Endothelial cell of umbilical vein (primary cell): ENCODE measurements at regions not wholly inside any gene's neighbourhood (a gene's known extent, or its start where the extent isn't known, plus 50 kb on each side); places are given as distances from the start of the nearest gene placed in this dataset.

ENCODE experiments used
- BruUV-seq: library from RNA; stranded (reverse); fragments of 400-500 nt; replicated peaks from 2 replicates; lab custom pipeline; 2021; lab: Mats Ljungman, UMichigan
- CTCF ChIA-PET: fragments of 300-600, 350-600 bp; sonication (Branson Sonifier 250); formaldehyde crosslinking; loops from one replicate; lab custom pipeline; 2021; ENCODE audit warnings: antibody characterized with exemption, inconsistent platforms; lab: Charles Lee
- POLR2A ChIA-PET: fragments of 300-600, 350-600 bp; sonication (Branson Sonifier 250); formaldehyde crosslinking; loops from one replicate; lab custom pipeline; 2021; ENCODE audit warnings: antibody characterized with exemption, inconsistent platforms; lab: Charles Lee
- DNase-seq: peaks from one replicate; pipeline ENCODE4 v3.0.0-alpha.2; 2011; ENCODE audit warnings: low read depth, low spot score
- FAIRE-seq: peaks from 2 replicates; lab custom pipeline; 2011; peaks lifted over from hg19 to GRCh38; lab: Jason Lieb, UNC
- H2AFZ ChIP-seq: 2 replicates; pipeline ENCODE4 v1.6.0; 2012; ENCODE audit warnings: low read depth, low read length, control low read depth, inconsistent platforms
- H3K27ac ChIP-seq: 2 replicates; pipeline ENCODE4 v1.5.1; 2011; ENCODE audit warnings: low read depth, mild to moderate bottlenecking, control low read depth, low read length, moderate library complexity; ENCODE audit not compliant: insufficient read depth
- H3K27me3 ChIP-seq, 2 experiments: 2 replicates each; pipeline versions ENCODE4 v1.6.0 to v1.6.1; 2011; ENCODE audit warnings: low read length in 2 of 2, mixed read lengths in 1 of 2; ENCODE audit not compliant: control insufficient read depth in 2 of 2, insufficient read depth in 2 of 2
- H3K36me3 ChIP-seq, 2 experiments: 2 replicates in 1 of 2; 3 replicates in 1 of 2; pipeline ENCODE4 v1.5.1; 2011; ENCODE audit warnings: low read length in 2 of 2, mild to moderate bottlenecking in 1 of 2, moderate library complexity in 1 of 2; ENCODE audit not compliant: control insufficient read depth in 2 of 2, insufficient read depth in 2 of 2; ENCODE audit errors: extremely low read depth in 1 of 2
- H3K4me1 ChIP-seq: 3 replicates; pipeline ENCODE4 v1.5.1; 2011; ENCODE audit warnings: mild to moderate bottlenecking, low read length; ENCODE audit not compliant: control insufficient read depth, insufficient read depth; ENCODE audit errors: extremely low read depth
- H3K4me2 ChIP-seq: 2 replicates; pipeline ENCODE4 v1.6.1; 2011; ENCODE audit warnings: low read length, control low read depth, mixed read lengths; ENCODE audit not compliant: insufficient read depth
- H3K4me3 ChIP-seq, 3 experiments: fragments of 200-600 bp in 1 of 3; sonication (generic), shearing (Covaris generic) in 1 of 3; replicated peaks in 1 of 3; 2 replicates each; pipeline ENCODE4 v1.5.1; 2011 to 2016; ENCODE audit warnings: control low read depth in 3 of 3, low read length in 3 of 3, mild to moderate bottlenecking in 2 of 3, inconsistent platforms in 1 of 3, low read depth in 1 of 3, moderate library complexity in 1 of 3; ENCODE audit not compliant: insufficient read depth in 1 of 3
- H3K79me2 ChIP-seq: 2 replicates; pipeline ENCODE4 v1.6.0; 2012; ENCODE audit warnings: low read length, inconsistent platforms; ENCODE audit not compliant: control insufficient read depth, insufficient read depth
- H3K9ac ChIP-seq: replicated peaks from 2 replicates; pipeline ENCODE3; 2011; ENCODE audit warnings: low read length, control low read depth; ENCODE audit not compliant: insufficient read depth; ENCODE audit errors: extremely low read depth
- H3K9me1 ChIP-seq: replicated peaks from 3 replicates; pipeline ENCODE4 v1.6.0; 2011; ENCODE audit warnings: mild to moderate bottlenecking, low read length; ENCODE audit not compliant: control insufficient read depth, insufficient read depth; ENCODE audit errors: extremely low read depth
- H3K9me3 ChIP-seq: replicated peaks from 2 replicates; pipeline ENCODE4 v1.5.1; 2012; ENCODE audit warnings: low read length, inconsistent platforms; ENCODE audit not compliant: control insufficient read depth, insufficient read depth
- H4K20me1 ChIP-seq: replicated peaks from 2 replicates; pipeline ENCODE3; 2011; ENCODE audit warnings: mild to moderate bottlenecking, low read length; ENCODE audit not compliant: control insufficient read depth, insufficient read depth; ENCODE audit errors: extremely low read depth
- CTCF ChIP-seq, 2 donors: IDR thresholded peaks; 1 replicate in 1 of 2; 2 replicates in 1 of 2; pipeline ENCODE4 v1.5.1; 2011; ENCODE audit warnings: low read length in 2 of 2, mild to moderate bottlenecking in 2 of 2, moderate library complexity in 2 of 2, control low read depth in 1 of 2, inconsistent platforms in 1 of 2, low read depth in 1 of 2; ENCODE audit not compliant: insufficient read depth in 1 of 2; ENCODE audit errors: extremely low read depth in 1 of 2
- EZH2 ChIP-seq: IDR thresholded peaks from 2 replicates; pipeline ENCODE4 v1.6.1; 2012; ENCODE audit warnings: borderline replicate concordance, low read depth, mild to moderate bottlenecking, moderate library complexity, low read length, inconsistent platforms; ENCODE audit not compliant: severe bottlenecking
- FOS ChIP-seq: IDR thresholded peaks from 2 replicates; pipeline ENCODE4 v1.6.1; 2011; ENCODE audit warnings: mild to moderate bottlenecking, low read length, moderate library complexity, borderline replicate concordance; ENCODE audit not compliant: insufficient read depth
- GATA2 ChIP-seq: IDR thresholded peaks from 2 replicates; pipeline ENCODE4 v1.7.0; 2011; ENCODE audit warnings: low read depth, mild to moderate bottlenecking, moderate library complexity, mixed read lengths, low read length; ENCODE audit not compliant: insufficient read length, insufficient read depth
- JUN ChIP-seq: IDR thresholded peaks from 2 replicates; pipeline ENCODE4 v1.6.1; 2011; ENCODE audit warnings: borderline replicate concordance, low read depth; ENCODE audit not compliant: insufficient read length, insufficient read depth
- MAX ChIP-seq: IDR thresholded peaks from 2 replicates; pipeline ENCODE4 v1.6.1; 2011; ENCODE audit not compliant: insufficient read depth, insufficient read length
- MYC ChIP-seq: IDR thresholded peaks from one replicate; pipeline ENCODE4 v1.6.1; 2011; ENCODE audit warnings: mild to moderate bottlenecking, low read depth, low read length
- POLR2A ChIP-seq: IDR thresholded peaks from 2 replicates; pipeline ENCODE4 v1.6.1; 2012; ENCODE audit warnings: low read depth, mild to moderate bottlenecking, control low read depth, low read length
- POLR2AphosphoS5 ChIP-seq: IDR thresholded peaks from 2 replicates; pipeline ENCODE4 v1.6.1; 2012; ENCODE audit warnings: low read depth, mild to moderate bottlenecking, control low read depth, low read length, moderate library complexity; ENCODE audit not compliant: insufficient read depth
- dilution Hi-C: fragments of 300-500 bp; cut with MboI; formaldehyde crosslinking; loops from one replicate; pipeline ENCODE4 v1.15.0; 2019; ENCODE audit warnings: low sequenced_read_pairs; ENCODE audit not compliant: extremely low pct_ligation_motif_present
- intact Hi-C: fragments of 100-400 bp; cut with micrococcal nuclease; formaldehyde crosslinking; loops from one replicate; pipeline ENCODE4 v1.10.0; 2022

- H3K27me3 ChIP-seq: no peaks in the 10 kb centered on the region
- POLR2A ChIA-PET: no interaction called here
- no peak overlapping the region for H2AFZ ChIP-seq
- no peaks in the 10 kb centered on the region for H3K79me2 ChIP-seq
- H3K4me2 ChIP-seq: no peak overlapping the region
- no peak overlapping the region for H3K9ac ChIP-seq
- no peaks in the 10 kb centered on the region for H3K36me3 ChIP-seq
- H3K27ac ChIP-seq: no peak overlapping the region
- no peak overlapping the region for H3K4me3 ChIP-seq
- DNase-seq (no peak), FAIRE-seq (no peak)
- CTCF ChIA-PET: interaction anchor here (1.3 to 1.5 kb wide), 2 partner anchors 172 to 354 kb away, joined by 3 to 7 read pairs; no protein-coding TSS in a partner anchor
- TF ChIP-seq POLR2A (no peak), EZH2 (no peak)
- intact Hi-C loops: no loop called here
- BruUV-seq: no TSS peak
- no peaks in the 10 kb centered on the region for H3K4me1 ChIP-seq
- H3K9me3 ChIP-seq: no peaks in the 10 kb centered on the region
- dilution Hi-C loops: no loop called here
- H3K9me1 ChIP-seq: no peaks in the 10 kb centered on the region
- no peaks in the 10 kb centered on the region for H4K20me1 ChIP-seq
These were observed 470.3 kb downstream of the PTPRC start for GRCh38 chr1:199109160-199109559.

GRCh38 chr1:199112365-199112764 lies 473.5 kb downstream of the PTPRC start:
- Histone ChIP-seq H4K20me1 (no peaks in the 10 kb centered on the region), H3K4me3 (no peak overlapping the region), H3K4me1 (no peaks in the 10 kb centered on the region), H3K9me3 (no peaks in the 10 kb centered on the region), H3K9me1 (no peaks in the 10 kb centered on the region), H3K9ac (no peak overlapping the region), H3K36me3 (no peaks in the 10 kb centered on the region), H3K4me2 (no peak overlapping the region), H3K79me2 (no peaks in the 10 kb centered on the region), H2AFZ (no peak overlapping the region), H3K27ac (no peak overlapping the region), H3K27me3 (no peaks in the 10 kb centered on the region)
- ChIA-PET CTCF (interaction anchor here (0.7 to 3.2 kb wide), 47 partner anchors 11 to 439 kb away, joined by 3 to 28 read pairs (median 4); no protein-coding TSS in a partner anchor), POLR2A (no interaction called here)
- DNase-seq: no peak
- dilution Hi-C loops (no loop called here), intact Hi-C loops (loop anchor here (2.0 to 10.0 kb wide), 5 partner anchors 130 to 440 kb away; no protein-coding TSS in a partner anchor)
- no peak for TF ChIP-seq MAX
- no peak for TF ChIP-seq FOS
- no peak for TF ChIP-seq GATA2
- TF ChIP-seq JUN: no peak
- no peak for TF ChIP-seq CTCF (IDR thresholded peaks at IDR 0.05; ENCODE audit: extremely low read depth in 1 of 2, insufficient read depth in 1 of 2, low read depth in 1 of 2, low read length in 2 of 2)
- TF ChIP-seq POLR2A: no peak
- no peak for TF ChIP-seq EZH2
- no peak for TF ChIP-seq POLR2AphosphoS5
- TF ChIP-seq MYC: no peak
- no TSS peak for BruUV-seq
- no peak for FAIRE-seq
